GM19455 (cell line): ENCODE measurements at regions not wholly inside any gene's neighbourhood (a gene's known extent, or its start where the extent isn't known, plus 50 kb on each side); places are given as distances from the start of the nearest gene placed in this dataset.
"Not testable (repeated sequence)": the region's sequence is repeated elsewhere in the genome, so short reads cannot be mapped to it uniquely, and the experiment has no call there.

Experiments
- ATAC-seq: cut with Tn5 transposase; IDR thresholded peaks from one replicate; pipeline ENCODE4 v1.9.1; 2021; ENCODE audit not compliant: unreplicated experiment

DNA sequence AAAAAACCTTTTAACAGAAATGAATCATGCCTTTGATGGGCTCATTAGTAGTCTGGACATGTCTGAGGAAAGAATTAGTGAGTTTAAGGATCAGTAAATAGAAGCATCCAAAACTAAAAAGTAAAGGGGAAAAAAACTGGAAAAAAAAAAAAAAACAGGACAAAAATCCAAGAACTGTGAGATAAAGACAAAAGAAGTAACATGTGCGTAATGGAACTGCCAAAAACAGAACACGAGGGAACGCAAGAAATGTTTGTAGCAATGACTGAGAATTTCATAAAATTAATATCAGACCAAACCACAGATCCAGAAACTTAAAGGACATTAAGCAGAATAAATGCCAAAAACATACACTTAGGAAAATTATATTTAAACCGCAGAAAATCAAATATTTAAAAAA lies 77.4 kb downstream of the MS4A13 start:
- no peak for ATAC-seq

DNA sequence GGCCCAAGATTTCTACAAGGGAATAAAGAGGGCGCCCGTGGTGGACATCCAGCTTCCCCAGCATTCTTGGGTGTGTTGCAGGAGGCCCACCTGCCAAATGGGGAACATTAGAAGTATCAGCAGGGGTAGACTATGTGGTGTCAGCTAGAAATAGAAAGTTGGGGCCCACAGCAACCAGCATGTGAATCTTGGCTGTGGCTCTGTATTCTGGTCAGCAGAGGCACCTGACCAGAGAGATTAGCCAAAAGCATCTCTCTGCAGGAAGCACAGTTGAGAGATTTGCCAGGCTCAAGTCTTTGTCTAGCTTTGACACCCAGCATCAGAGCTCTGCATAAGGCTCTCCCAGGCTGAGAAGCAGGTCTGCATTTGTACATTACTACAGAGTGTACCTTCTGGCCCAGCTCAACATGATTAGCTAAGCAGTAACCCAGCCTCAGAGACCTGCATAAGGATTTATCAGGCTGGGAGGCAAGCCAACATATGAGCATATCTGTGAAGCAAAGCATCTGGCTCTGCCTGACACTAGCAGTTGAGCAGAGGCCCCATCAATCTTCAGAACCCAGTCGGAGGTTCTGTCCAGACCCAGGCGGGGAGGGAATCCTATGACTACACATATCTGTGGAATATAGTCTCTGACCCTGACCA lies 79.9 kb downstream of the MS4A13 start:
- no peak for ATAC-seq

DNA sequence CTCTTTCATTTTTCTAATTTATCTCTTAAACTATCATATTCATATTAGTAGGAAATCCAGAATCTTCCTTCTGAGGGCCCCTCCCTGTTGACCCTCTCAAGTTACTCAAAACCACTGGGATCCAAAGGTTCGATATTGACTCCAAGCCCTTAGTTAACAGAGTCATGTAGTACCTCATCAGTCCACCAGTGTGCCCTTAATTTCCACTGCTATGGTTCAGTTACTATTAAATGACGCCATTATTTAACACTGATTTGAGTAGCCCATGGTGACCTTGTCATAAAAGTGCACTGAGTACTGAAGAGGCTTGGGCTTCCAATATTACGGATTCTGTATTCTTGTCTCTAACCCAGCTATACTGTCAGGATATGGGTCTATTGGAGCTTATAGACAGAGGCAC lies 91.9 kb upstream of the MS4A8 start:
- no peak for ATAC-seq

DNA sequence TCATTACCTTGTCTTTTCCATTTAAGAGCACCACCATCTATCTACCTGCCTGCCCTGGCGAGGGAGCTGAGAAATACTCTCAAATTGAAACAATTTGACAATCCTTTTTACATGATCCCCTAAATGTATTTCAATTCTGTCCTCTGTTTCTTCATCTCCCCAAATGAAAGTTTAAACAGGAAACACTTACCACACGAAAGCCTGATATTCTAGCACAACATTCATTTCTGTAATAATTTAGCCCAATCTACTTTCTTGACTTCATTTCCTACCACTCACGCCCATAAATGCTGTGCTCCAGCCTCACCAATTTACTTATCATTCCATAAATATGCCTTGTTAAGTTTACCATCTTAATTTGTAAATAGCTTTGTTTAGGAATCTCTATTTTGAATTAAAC lies 89.8 kb upstream of the MS4A8 start:
- no peak for ATAC-seq

DNA sequence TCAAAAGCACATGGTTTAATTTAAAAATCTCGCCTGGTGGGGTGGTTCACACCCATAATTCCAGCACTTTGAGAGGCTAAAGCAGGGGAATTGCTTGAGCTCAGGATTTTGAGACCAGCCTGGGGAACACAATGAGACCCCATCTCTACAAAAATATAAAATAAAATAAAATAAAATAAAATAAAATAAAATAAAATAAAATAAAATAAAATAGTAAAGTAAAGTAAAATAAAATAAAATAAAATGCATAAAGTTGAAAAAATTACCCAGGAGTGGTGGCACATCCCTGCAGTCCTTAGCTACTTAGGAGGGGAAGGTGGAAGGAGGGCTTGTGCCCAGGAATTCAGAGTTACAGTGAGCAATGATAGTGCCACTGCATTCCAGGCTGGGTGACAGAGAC lies 88.7 kb upstream of the MS4A8 start:
- no peak for ATAC-seq

DNA sequence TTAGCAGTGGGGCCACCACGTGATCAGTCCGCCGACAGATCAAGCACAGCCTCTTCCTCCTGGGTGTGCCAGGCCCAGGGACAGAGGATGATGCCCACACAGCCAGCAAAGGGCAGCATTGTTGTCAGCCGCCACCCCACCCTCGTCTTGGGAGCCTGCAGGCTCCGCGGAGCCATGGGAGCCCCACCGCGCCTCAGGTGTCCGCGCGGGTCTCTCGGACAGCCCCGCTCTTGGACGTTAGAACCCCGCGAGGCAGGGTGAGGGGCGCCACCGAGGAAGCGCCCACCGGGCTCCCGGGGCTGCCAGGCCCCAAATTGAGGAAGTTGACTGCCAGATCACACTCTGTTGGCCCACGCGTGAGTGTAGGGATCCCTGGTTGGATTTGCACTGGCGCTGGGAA lies 83.9 kb upstream of the MS4A8 start:
- no peak for ATAC-seq

DNA sequence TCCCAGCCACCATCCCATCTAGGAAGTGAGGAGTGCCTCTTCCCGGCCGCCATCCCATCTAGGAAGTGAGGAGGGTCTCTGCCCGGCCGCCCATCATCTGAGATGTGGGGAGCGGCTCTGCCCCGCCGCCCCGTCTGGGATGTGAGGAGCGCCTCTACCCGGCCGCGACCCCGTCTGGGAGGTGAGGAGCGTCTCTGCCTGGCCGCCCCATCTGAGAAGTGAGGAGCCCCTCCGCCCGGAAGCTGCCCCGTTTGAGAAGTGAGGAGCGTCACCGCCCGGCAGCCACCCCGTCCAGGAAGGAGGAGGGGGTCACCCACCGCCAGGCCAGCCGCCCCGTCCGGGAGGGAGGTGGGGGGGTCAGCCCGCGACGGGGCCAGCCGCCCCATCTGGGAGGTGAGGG lies 77.5 kb upstream of the MS4A8 start:
- ATAC-seq: not testable (repeated sequence)

DNA sequence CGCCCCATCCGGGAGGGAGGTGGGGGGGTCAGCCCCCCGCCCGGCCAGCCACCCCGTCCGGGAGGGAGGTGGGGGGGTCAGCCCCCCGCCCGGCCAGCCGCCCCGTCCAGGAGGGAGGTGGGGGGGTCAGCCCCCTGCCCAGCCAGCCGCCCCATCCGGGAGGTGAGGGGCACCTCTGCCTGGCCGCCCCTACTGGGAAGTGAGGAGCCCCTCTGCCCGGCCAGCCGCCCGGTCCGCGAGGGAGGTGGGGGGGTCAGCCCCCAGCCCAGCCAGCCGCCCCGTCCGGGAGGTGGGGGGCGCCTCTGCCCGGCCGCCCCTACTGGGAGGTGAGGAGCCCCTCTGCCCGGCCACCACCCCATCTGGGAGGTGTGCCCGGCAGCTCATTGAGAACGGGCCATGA lies 76.6 kb upstream of the MS4A8 start:
- not testable (repeated sequence) for ATAC-seq

DNA sequence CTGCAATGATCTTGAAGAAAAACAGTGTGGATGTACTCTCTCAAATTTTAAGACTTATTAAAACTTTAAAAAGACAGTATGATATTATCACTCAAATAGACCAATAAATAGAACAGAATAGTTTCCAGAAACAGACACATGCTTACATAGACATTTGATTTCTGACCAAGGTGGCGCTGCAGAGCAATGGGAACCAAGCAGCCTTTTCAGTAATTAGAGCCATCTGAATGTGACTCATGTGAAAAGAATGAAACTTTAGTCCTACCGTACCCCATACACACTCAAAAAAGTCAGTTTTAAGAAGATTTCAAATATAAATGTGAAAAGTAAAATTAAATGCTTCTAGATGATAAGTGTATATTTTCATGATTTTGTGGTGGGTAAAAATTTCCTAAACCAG lies 74.2 kb upstream of the MS4A8 start:
- ATAC-seq: no peak

DNA sequence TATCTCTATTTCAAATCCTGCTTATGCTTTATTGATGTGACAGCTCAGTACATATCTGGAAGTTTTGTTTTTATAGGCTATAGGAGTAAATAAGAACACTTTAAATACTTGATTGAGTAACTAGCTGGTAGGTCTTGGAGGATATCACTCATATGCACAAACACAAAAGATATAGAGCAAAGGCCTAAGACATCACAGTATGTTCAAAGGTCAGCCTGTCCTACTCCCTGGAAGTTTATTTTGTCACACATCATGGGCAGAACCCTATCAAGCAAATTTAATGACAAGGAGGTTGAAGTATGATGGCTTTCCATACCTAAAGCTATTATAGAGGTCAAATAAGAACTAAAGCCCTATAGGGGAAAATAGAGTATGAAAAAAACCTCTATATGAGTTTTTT lies 70.0 kb upstream of the MS4A8 start:
- ATAC-seq: no peak

DNA sequence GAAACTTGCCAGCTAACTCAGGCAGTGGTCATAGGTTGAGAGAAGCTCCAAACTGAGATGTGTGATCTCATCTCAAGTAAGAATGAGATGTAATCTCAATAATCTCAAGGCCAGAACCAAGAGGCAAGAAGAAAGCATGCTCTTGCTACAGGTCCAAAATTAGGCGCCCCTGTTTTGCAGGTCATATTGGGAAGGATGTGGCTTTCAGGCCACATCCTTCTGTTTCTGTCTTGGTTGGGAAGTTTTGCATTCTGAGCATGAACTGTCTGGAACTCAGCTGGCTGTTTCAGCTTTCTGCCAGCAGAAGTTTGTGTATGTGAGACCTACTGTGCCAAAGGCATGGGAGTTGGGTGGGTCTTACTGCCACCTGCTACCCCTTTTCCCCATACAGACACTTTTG lies 67.5 kb upstream of the MS4A8 start:
- ATAC-seq: no peak

DNA sequence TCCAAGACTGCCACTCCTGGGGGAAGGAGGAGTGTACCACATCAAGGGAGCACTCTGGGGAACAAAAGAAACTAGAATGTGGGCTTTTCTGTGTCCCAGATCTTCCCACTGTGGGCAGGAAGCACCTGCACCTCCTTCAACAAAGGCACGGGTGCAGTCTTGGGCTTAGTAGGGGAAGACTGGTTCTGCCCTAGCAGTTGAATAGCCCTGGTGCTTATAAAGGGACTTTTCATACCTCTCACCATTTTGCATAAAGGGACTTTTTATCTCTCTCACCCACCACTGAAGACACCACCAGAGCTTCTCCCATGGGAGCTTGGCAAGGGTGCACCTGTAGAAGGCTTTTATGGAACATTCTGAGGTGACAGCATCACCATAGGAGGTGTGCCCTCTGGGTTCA lies 65.8 kb upstream of the MS4A8 start:
- peak; percentile 43 for ATAC-seq

DNA sequence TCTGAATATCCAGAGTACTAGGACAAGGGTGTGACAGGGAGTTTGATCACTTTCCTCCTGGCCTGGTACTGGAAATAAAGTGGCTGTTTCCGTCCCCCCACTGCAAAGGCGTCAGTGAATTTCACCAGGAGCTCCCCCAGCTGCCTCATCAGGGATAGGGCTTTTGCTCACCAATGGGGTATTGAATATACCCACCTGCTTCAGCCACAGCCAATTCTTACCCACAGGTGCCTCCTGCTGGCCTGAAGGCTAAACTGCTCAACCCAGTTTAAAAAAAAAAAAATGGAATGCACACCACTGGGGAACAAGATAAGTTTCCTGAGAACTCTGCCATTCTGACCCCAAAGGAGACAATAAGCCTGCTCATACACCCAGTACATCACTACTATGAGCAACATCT lies 65.3 kb upstream of the MS4A8 start:
- ATAC-seq: peak; percentile 51

DNA sequence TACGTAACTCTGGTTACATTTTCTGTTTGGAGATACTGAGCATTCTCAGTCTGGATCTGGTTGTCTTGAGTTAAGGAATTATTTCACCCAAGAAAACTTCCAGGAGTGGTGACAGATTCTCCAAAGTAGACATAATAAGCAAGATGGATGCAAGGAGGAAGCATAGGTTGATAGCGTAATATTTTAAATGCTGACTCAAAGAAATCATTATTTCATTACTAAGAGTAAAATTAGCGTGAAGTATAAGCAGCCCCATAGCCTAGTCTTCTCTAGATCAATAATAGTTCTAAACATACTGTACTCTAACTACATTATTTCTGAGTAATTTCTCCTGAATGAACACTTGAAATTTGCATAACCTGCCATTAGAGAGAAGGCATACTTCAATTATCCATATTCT lies 57.5 kb upstream of the MS4A8 start:
- no peak for ATAC-seq

DNA sequence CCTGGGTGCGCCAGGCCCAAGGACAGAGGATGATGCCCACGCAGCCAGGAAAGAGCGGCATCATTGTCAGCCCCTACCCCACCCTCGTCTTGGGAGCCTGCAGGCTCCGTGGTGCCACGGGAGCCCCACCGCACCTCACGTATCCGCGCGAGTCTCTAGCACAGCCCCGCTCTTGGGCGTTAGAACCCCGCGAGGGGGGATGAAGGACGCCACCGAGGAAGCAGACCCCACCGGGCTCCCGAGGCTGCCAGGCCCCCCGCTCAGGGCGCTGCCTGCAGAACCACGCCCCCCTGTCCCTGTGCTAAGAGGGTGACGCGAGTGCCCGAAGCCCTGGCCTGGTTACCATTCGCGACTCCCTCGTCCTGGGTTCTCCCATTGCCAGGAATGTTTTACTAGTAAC lies 52.3 kb upstream of the MS4A8 start:
- ATAC-seq: no peak
